T-helper 1 cell treated with Interleukin-12 subunit alpha and Interleukin-12 subunit beta and Interleukin-4 antibody, amounts not matched to agents 30 μg/mL and 1 μg/mL, for 36 hours (primary cell): ENCODE measurements at regions not wholly inside any gene's neighbourhood (a gene's known extent, or its start where the extent isn't known, plus 50 kb on each side); places are given as distances from the start of the nearest gene placed in this dataset.
"Not testable (repeated sequence)": the region's sequence is repeated elsewhere in the genome, so short reads cannot be mapped to it uniquely, and the experiment has no call there.

Experiments
- H3K27ac Mint-ChIP-seq: one replicate; pipeline ENCODE4 v1.8.0; 2021; ENCODE audit warnings: mild to moderate bottlenecking, mixed read lengths
- H3K27me3 Mint-ChIP-seq: one replicate; pipeline ENCODE4 v1.8.0; 2021; ENCODE audit warnings: low read depth, mixed read lengths
- H3K36me3 Mint-ChIP-seq: one replicate; pipeline ENCODE4 v1.8.0; 2021; ENCODE audit warnings: low read depth, mixed read lengths
- H3K4me1 Mint-ChIP-seq: one replicate; pipeline ENCODE4 v1.8.0; 2021; ENCODE audit warnings: low read depth, mixed read lengths
- H3K4me3 Mint-ChIP-seq: one replicate; pipeline ENCODE4 v1.8.0; 2021; ENCODE audit warnings: mild to moderate bottlenecking, moderate library complexity, mixed read lengths
- H3K9me3 Mint-ChIP-seq: one replicate; pipeline ENCODE4 v1.8.0; 2021; ENCODE audit warnings: mixed read lengths

DNA sequence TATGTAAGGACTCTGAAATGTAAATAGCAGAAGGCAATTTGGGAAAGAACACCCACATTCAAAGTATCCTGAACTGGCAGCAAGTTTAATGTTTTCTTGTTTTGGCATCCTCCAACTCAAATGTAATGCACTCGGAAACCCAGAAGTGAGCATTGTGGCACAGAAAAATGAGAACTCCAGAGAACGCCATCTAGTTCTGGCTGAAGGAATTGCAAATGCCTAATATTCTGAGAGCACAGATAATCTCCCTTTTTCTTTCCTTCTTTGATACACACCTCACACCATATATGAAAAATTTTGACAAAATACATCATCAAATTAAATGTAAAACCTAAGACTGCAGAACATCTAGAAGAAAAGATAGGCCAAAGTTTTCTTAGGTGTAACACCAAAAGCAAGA is 52.1 kb downstream of the PWWP3B start:
- Mint-ChIP-seq H3K36me3 (no peaks in the 10 kb centered on the region), H3K27ac (no peak overlapping the region), H3K4me1 (no peaks in the 10 kb centered on the region), H3K27me3 (no peaks in the 10 kb centered on the region), H3K4me3 (no peak overlapping the region), H3K9me3 (no peaks in the 10 kb centered on the region)

DNA sequence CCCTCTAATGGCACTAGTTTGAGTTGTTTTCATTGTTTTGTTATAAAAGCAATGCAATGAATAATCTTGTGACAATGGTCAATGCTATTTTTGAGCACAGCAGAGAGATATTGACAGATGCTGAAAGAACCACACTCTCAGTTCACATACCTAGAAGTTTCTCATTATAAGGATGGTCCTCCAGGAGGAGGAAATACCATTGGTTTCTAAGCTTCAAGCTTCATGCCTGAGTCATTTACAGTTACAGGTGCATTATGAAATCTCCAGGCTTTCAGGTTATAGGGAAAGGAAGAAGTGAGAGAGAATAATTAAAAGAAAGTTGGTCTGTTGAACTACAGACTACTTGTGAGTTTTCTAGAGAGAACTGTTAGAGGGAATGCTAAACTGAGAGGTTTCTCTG is 75.3 kb downstream of the PWWP3B start:
- H3K9me3 Mint-ChIP-seq, result no peaks in the 10 kb centered on the region
- H3K4me3 Mint-ChIP-seq, result no peak overlapping the region
- no peaks in the 10 kb centered on the region for H3K36me3 Mint-ChIP-seq
- no peaks in the 10 kb centered on the region for H3K27me3 Mint-ChIP-seq
- H3K4me1 Mint-ChIP-seq, result no peaks in the 10 kb centered on the region
- H3K27ac Mint-ChIP-seq, result no peak overlapping the region

DNA sequence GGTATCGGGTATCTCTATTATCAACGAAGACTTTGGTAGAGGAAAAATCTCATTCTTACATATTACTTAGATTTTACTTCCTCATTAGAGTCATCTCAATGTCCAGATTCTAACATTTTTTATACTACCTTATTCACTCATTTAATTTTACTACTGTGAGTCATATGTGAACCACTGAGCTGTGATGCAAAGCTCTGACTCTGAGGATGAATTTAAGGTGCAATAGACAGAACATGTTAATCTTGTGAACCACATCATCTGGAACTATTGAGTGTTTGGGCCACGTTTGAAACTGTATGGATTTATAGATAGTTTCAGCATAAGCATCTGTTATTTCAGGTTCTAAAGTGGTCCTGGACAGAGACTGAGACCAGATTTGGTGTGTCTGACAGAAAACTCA is 78.4 kb downstream of the PWWP3B start:
- Mint-ChIP-seq H3K9me3 (no peaks in the 10 kb centered on the region), H3K36me3 (no peaks in the 10 kb centered on the region), H3K4me3 (no peak overlapping the region), H3K27me3 (no peaks in the 10 kb centered on the region), H3K4me1 (no peaks in the 10 kb centered on the region), H3K27ac (no peak overlapping the region)

DNA sequence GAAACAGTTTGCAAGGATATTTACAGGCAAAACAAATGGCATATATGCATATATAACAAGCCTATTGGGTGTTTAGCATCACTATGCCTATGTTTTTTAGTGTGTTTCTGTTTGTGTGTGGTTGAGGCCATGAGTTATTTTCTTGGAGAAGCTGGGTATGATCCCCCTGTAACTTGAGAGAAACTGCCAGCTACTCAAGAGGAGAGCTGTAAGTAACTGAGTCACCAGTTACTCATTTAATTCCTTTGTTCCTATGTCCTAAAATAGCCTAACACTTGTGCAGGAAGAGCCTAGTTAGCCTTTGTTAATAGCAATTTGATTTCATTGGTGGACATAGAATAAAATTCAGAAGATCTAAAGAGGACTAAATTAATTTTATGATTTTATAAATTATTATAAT is 79.1 kb downstream of the PWWP3B start:
- no peaks in the 10 kb centered on the region for H3K4me1 Mint-ChIP-seq
- no peaks in the 10 kb centered on the region for H3K9me3 Mint-ChIP-seq
- H3K27me3 Mint-ChIP-seq, result no peaks in the 10 kb centered on the region
- no peaks in the 10 kb centered on the region for H3K36me3 Mint-ChIP-seq
- H3K27ac Mint-ChIP-seq, result no peak overlapping the region
- no peak overlapping the region for H3K4me3 Mint-ChIP-seq

DNA sequence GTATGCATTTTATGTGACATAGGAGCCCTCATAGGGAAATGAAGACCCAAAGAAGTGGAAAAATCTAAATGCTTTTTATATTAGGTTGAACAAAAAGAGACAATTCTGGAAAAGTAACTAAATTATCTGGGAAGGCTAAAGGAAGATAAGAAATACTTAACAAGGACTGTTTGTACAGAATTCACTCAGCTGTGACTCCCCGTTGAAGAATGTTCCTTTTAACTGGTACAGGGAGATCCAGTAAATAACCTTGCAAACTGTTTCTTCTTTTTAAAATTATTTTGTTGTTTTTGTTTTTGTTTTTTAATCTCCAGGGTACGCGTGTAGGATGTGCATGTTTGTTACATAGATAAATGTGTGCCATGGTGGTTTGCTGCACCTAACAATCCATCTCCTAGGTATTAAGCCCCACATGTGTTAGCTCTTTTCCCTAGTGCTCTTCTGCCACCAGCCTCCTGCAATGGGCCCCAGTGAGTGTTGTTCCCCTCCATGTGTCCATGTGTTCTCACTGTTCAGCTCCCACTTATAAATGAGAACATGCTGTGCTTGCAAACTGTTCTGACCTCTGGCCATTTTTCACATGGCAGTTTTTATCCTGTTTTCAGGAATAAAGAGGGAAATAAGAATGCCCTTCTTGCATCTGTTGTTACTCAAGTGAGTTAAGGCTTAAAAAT is 81.7 kb downstream of the PWWP3B start:
- Mint-ChIP-seq H3K36me3 (no peaks in the 10 kb centered on the region), H3K4me1 (no peaks in the 10 kb centered on the region), H3K4me3 (no peak overlapping the region), H3K9me3 (no peaks in the 10 kb centered on the region), H3K27me3 (no peaks in the 10 kb centered on the region), H3K27ac (no peak overlapping the region)

DNA sequence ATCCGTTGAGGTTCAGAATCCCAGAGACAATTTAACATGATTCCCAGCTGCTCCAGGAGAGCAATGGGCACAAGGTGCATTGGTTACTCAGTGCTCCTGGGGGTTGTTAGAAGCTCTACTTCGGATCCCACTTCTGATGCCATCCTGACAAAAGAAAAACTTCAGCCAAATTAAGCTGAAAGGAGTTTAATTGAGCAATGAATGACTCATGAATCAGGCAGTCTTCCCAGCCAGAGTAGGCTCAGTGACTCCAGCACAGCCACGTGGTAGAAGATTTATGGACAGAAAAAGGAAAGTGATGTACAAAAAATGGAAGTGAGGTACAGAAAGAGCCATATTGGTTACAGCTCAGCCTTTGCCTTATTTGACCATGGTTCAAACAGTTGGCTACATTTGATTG is 95.7 kb downstream of the PWWP3B start:
- no peaks in the 10 kb centered on the region for H3K27me3 Mint-ChIP-seq
- no peak overlapping the region for H3K4me3 Mint-ChIP-seq
- no peaks in the 10 kb centered on the region for H3K9me3 Mint-ChIP-seq
- no peak overlapping the region for H3K27ac Mint-ChIP-seq
- no peaks in the 10 kb centered on the region for H3K36me3 Mint-ChIP-seq
- H3K4me1 Mint-ChIP-seq, result no peaks in the 10 kb centered on the region

DNA sequence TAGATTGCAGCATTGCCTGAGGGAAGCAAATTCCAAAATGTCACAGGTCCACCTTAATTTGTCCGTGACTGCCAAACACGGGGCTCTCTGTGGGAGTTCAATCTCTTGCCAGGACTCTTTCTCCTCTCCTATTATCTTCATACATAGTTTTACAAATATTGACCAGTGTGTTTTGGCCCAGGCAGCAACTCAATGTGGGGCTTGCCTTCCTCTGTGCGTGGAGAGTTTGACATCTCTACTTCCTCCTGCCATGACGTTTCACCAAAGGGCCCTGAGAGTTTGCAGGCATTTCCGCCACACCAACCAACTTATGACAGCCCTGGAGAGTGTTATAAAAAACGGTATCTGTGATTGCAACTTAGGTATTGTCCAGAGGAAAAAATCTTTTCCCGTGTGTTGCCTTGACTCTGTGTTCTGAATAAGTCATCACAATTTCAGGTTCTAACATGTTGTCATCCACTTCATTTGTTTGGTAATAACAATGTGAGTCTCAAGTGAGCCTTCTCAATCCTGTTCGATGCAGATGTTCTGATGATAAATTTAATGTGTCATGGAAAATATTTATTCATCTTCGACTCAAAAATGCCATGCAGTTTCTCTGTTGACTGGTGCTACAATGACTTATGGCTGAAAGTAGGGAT is 106.0 kb downstream of the PWWP3B start:
- H3K4me1 Mint-ChIP-seq, H3K27ac Mint-ChIP-seq, H3K4me3 Mint-ChIP-seq, H3K36me3 Mint-ChIP-seq, H3K27me3 Mint-ChIP-seq, H3K9me3 Mint-ChIP-seq: not testable (repeated sequence)

DNA sequence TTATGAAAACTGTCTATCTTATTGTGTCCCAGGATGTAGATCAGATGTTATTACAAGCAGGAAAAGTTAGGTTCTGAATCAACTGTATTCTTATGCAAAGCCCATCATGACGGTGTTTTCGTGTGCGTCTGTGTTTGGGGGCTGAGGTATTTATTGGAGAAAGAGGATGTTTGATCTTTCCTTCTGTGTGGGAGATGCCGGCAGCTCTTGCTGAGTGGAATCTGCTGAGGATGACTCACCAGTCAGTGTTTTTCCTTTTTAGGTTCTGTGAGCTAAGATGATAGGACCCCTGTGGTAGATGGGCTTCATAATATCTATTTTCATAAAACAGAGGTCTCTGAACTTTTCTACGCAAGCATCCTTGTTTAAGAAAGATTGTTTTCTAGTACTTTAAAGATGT is 107.1 kb downstream of the PWWP3B start:
- H3K27me3 Mint-ChIP-seq, H3K36me3 Mint-ChIP-seq, H3K9me3 Mint-ChIP-seq, H3K4me3 Mint-ChIP-seq, H3K4me1 Mint-ChIP-seq, H3K27ac Mint-ChIP-seq: not testable (repeated sequence)

DNA sequence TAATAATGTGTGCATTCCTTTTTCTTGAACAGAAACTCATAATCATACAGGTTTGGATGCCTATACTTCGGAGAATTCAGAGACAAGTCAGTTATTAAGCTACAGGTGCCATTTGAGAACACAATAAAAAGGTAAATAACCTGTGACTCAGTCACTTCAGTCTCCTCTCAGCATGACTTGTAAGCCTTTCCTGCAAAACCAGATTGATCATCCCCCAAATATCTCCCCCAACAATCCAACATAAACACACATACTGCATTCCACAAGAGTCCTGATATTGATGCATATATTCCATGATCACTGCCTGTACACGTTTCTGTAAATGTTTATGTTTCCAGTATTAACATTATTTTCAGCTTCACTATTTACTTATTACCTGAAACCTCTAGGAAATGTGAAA is 110.8 kb downstream of the PWWP3B start:
- no peak overlapping the region for H3K4me3 Mint-ChIP-seq
- no peaks in the 10 kb centered on the region for H3K36me3 Mint-ChIP-seq
- H3K27ac Mint-ChIP-seq, result no peak overlapping the region
- no peaks in the 10 kb centered on the region for H3K9me3 Mint-ChIP-seq
- H3K4me1 Mint-ChIP-seq, result no peaks in the 10 kb centered on the region
- H3K27me3 Mint-ChIP-seq, result no peaks in the 10 kb centered on the region

DNA sequence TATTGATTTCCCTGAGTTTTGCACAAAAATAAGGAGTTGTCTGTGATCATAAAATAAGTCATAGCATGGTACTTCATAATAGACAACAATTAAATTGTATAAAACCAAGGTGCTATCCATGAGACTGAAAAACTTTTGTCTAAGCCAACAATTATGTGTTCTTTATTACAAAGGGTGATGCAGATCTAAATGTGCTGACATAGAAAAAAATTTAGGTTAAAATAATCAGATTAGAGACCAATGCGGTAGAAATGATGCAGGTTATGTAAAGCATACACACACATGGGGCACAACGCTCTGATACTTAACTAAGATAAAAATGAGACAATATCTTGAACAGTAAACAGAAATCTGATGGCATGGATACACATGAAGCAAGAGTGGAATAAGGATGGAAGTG is 113.3 kb downstream of the PWWP3B start:
- Mint-ChIP-seq H3K4me3 (no peak overlapping the region), H3K27ac (no peak overlapping the region), H3K27me3 (no peaks in the 10 kb centered on the region), H3K36me3 (no peaks in the 10 kb centered on the region), H3K4me1 (no peaks in the 10 kb centered on the region), H3K9me3 (no peaks in the 10 kb centered on the region)

DNA sequence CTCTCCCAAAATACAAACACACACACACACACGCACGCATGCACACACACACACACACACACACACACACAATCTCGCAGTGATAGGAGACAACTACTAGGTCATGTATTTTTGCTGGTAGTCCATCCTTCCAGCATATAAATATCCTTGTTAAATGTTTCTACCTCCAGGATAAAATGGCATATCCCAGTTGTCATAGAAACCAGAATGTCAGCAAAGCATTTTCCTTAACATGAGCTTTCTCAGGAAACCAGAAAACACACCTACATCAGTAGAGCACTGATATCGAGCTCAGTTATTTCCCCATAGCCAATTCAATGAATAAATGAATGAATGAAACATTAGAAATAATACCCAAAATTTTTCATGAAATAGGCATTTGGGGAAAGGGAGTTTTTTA is 115.7 kb downstream of the PWWP3B start:
- Mint-ChIP-seq H3K36me3 (no peaks in the 10 kb centered on the region), H3K9me3 (no peaks in the 10 kb centered on the region), H3K4me3 (no peak overlapping the region), H3K27ac (no peak overlapping the region), H3K4me1 (no peaks in the 10 kb centered on the region), H3K27me3 (no peaks in the 10 kb centered on the region)

DNA sequence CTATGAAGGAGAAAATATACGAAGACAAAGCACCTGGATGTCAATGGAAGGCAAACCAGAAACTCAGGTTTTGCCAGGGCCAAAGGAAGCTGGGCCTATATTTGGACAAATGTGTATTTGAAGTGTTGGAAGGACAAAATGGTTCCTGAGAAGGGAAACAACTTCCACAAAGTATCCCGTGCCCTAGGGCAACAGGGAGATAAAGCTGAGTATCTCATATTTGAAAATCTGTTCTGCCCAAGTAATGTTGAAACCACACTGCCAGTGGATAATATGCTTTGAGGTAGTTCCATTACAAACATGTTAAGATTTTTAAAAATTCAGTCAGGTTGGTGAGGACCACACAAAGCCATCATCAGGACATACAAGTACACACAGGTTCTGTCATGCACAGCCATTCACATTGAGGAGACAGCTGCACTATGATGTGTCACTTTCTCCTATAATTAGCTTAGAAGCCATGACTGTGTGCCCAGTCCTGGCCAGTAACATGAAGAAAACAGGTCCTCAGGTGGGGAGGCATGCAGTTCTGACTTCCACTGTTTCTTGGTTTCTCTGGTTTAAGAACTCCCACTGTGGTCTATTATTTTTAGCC is 116.4 kb downstream of the PWWP3B start:
- Mint-ChIP-seq H3K27me3 (no peaks in the 10 kb centered on the region), H3K36me3 (no peaks in the 10 kb centered on the region), H3K4me3 (no peak overlapping the region), H3K4me1 (no peaks in the 10 kb centered on the region), H3K9me3 (no peaks in the 10 kb centered on the region), H3K27ac (no peak overlapping the region)

DNA sequence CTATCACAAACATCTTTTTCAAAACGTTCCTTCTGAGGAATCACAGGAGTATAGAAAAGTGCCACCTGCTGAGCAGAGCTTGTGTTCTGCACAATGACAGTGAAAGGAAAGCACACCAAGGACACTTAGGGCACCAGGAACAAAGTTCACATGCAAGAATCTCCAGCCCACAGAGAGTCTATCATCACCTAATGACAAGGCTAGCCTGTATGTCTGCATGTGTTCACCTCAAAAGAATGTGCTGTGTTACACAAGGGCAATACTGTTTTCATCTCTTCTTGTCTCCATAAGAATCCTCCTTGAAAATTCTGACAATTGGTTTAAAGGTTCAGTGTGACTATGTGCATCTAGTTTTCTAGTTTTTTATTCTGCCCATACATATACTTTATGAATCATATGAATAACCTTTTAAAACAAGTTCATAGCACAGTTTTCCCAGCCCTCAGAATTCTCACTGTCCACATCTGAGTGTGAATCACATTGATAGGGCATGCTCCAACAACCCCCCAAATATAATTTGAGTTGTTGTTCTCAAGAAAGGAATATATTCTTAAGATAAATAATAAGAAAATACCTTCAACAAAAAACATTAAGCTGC is 118.0 kb downstream of the PWWP3B start:
- no peak overlapping the region for H3K27ac Mint-ChIP-seq
- no peaks in the 10 kb centered on the region for H3K4me1 Mint-ChIP-seq
- no peaks in the 10 kb centered on the region for H3K36me3 Mint-ChIP-seq
- no peak overlapping the region for H3K4me3 Mint-ChIP-seq
- H3K27me3 Mint-ChIP-seq, result no peaks in the 10 kb centered on the region
- no peaks in the 10 kb centered on the region for H3K9me3 Mint-ChIP-seq

DNA sequence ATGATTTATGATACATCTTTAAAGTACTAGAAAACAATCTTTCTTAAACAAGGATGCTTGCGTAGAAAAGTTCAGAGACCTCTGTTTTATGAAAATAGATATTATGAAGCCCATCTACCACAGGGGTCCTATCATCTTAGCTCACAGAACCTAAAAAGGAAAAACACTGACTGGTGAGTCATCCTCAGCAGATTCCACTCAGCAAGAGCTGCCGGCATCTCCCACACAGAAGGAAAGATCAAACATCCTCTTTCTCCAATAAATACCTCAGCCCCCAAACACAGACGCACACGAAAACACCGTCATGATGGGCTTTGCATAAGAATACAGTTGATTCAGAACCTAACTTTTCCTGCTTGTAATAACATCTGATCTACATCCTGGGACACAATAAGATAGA is 122.7 kb downstream of the PWWP3B start:
- H3K36me3 Mint-ChIP-seq, H3K27me3 Mint-ChIP-seq, H3K4me3 Mint-ChIP-seq, H3K4me1 Mint-ChIP-seq, H3K27ac Mint-ChIP-seq, H3K9me3 Mint-ChIP-seq: not testable (repeated sequence)

DNA sequence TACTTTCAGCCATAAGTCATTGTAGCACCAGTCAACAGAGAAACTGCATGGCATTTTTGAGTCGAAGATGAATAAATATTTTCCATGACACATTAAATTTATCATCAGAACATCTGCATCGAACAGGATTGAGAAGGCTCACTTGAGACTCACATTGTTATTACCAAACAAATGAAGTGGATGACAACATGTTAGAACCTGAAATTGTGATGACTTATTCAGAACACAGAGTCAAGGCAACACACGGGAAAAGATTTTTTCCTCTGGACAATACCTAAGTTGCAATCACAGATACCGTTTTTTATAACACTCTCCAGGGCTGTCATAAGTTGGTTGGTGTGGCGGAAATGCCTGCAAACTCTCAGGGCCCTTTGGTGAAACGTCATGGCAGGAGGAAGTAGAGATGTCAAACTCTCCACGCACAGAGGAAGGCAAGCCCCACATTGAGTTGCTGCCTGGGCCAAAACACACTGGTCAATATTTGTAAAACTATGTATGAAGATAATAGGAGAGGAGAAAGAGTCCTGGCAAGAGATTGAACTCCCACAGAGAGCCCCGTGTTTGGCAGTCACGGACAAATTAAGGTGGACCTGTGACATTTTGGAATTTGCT is 123.8 kb downstream of the PWWP3B start:
- not testable (repeated sequence) for H3K36me3 Mint-ChIP-seq, H3K4me3 Mint-ChIP-seq, H3K9me3 Mint-ChIP-seq, H3K27ac Mint-ChIP-seq, H3K27me3 Mint-ChIP-seq, H3K4me1 Mint-ChIP-seq
